Activated CD4-positive, alpha-beta T cell treated with anti-CD3 and anti-CD28 coated beads, Interleukin-2, amount 50 U/mL, for 4 hours (primary cell): ENCODE measurements at regions not wholly inside any gene's neighbourhood (a gene's known extent, or its start where the extent isn't known, plus 50 kb on each side); places are given as distances from the start of the nearest gene placed in this dataset.

Experiments
- DNase-seq, 2 experiments: peaks; one replicate each; pipeline ENCODE4 v3.0.0-alpha.2; 2020

- DNase-seq: no peak
Observed at GRCh38 chr4:129350834-129351721, 255.1 kb downstream of the C4orf33 start.

- DNase-seq: no peak
Observed at GRCh38 chr4:129352480-129352879, 256.5 kb downstream of the C4orf33 start.

GRCh38 chr4:129353490-129353889, 257.5 kb downstream of the C4orf33 start:
- no peak for DNase-seq

- DNase-seq: no peak
Observed at GRCh38 chr4:129355031-129355430, 259.1 kb downstream of the C4orf33 start.

GRCh38 chr4:129355516-129355915, 259.6 kb downstream of the C4orf33 start:
- no peak for DNase-seq

GRCh38 chr4:129358571-129358970, 262.6 kb downstream of the C4orf33 start:
- no peak for DNase-seq

- DNase-seq: no peak
Observed at GRCh38 chr4:129359461-129359860, 263.5 kb downstream of the C4orf33 start.

- DNase-seq: peak; percentile 12 to 17
Observed at GRCh38 chr4:129362691-129363274, 266.8 kb downstream of the C4orf33 start.

GRCh38 chr4:129364747-129365452, 268.9 kb downstream of the C4orf33 start:
- no peak for DNase-seq

- no peak for DNase-seq
Observed at GRCh38 chr4:129369361-129370010, 273.5 kb downstream of the C4orf33 start.

GRCh38 chr4:129371065-129371464, 275.1 kb downstream of the C4orf33 start:
- DNase-seq: no peak

- no peak for DNase-seq
Observed at GRCh38 chr4:129371926-129372325, 276.0 kb downstream of the C4orf33 start.

GRCh38 chr4:129377131-129377845, 281.3 kb downstream of the C4orf33 start:
- DNase-seq: no peak

- DNase-seq: no peak
Observed at GRCh38 chr4:129378364-129378763, 282.4 kb downstream of the C4orf33 start.

GRCh38 chr4:129379429-129379828, 283.5 kb downstream of the C4orf33 start:
- DNase-seq: no peak

- DNase-seq: no peak
Observed at GRCh38 chr4:129384974-129385373, 289.0 kb downstream of the C4orf33 start.

- DNase-seq: no peak
Observed at GRCh38 chr4:129387666-129388065, 291.7 kb downstream of the C4orf33 start.

- no peak for DNase-seq
Observed at GRCh38 chr4:129393976-129394375, 298.0 kb downstream of the C4orf33 start.

GRCh38 chr4:129394635-129395034, 298.7 kb downstream of the C4orf33 start:
- no peak for DNase-seq

- no peak for DNase-seq
Observed at GRCh38 chr4:129403848-129404247, 307.9 kb downstream of the C4orf33 start.

GRCh38 chr4:129410115-129410514, 314.2 kb downstream of the C4orf33 start:
- DNase-seq: no peak

- no peak for DNase-seq
Observed at GRCh38 chr4:129415004-129415403, 319.1 kb downstream of the C4orf33 start.

GRCh38 chr4:129420637-129421036, 324.7 kb downstream of the C4orf33 start:
- DNase-seq: no peak
